Esophagus (tissue), 2 donors: ENCODE measurements at regions not wholly inside any gene's neighbourhood (a gene's known extent, or its start where the extent isn't known, plus 50 kb on each side); places are given as distances from the start of the nearest gene placed in this dataset.
"Not testable (repeated sequence)": the region's sequence is repeated elsewhere in the genome, so short reads cannot be mapped to it uniquely, and the experiment has no call there.

Experiments
- H3K27ac ChIP-seq, 2 donors: one replicate each; pipeline ENCODE4 v1.5.1; 2013; ENCODE audit warnings: low read depth in 2 of 2, mild to moderate bottlenecking in 2 of 2, inconsistent platforms in 1 of 2, low read length in 1 of 2, moderate library complexity in 1 of 2
- H3K27me3 ChIP-seq, 2 donors: one replicate each; pipeline ENCODE4 v1.6.1; 2013; ENCODE audit warnings: low read length in 2 of 2, control low read depth in 1 of 2, mild to moderate bottlenecking in 1 of 2; ENCODE audit not compliant: insufficient read depth in 2 of 2, control insufficient read depth in 1 of 2
- H3K36me3 ChIP-seq, 2 donors: one replicate each; pipeline ENCODE4 v1.6.1; 2013; ENCODE audit warnings: low read length in 1 of 2; ENCODE audit not compliant: control insufficient read depth in 2 of 2, insufficient read depth in 2 of 2
- H3K4me1 ChIP-seq, 2 donors: one replicate each; pipeline ENCODE4 v1.6.1; 2013; ENCODE audit warnings: low read length in 1 of 2; ENCODE audit not compliant: control insufficient read depth in 2 of 2, insufficient read depth in 2 of 2
- H3K4me3 ChIP-seq, 2 donors: one replicate each; pipeline ENCODE4 v1.5.1; 2013; ENCODE audit warnings: low read length in 2 of 2, mild to moderate bottlenecking in 2 of 2, low read depth in 1 of 2, moderate library complexity in 1 of 2
- H3K9me3 ChIP-seq, 2 donors: one replicate each; pipeline ENCODE4 v1.6.1; 2013; ENCODE audit warnings: mild to moderate bottlenecking in 2 of 2, low read depth in 1 of 2, low read length in 1 of 2, moderate library complexity in 1 of 2; ENCODE audit not compliant: control insufficient read depth in 2 of 2, insufficient read depth in 1 of 2
- WGBS, 2 donors: extraction: QIAGEN DNeasy Blood & Tissue Kit; methylation state at CpG; one replicate each; pipeline ENCODE4 v1.1.7; 2013; 5-methylcytosine and 5-hydroxymethylcytosine counted together
- donor health status: healthy with polysubstance abuse.
- donor health status: Bipolar disorder and iron deficiency.

GRCh38 chr5:57658018-57658417 lies 175.4 kb upstream of the ACTBL2 start:
- no peak overlapping the region for H3K4me3 ChIP-seq
- no peak overlapping the region for H3K27ac ChIP-seq
- H3K9me3 ChIP-seq: no peaks in the 10 kb centered on the region
- WGBS, 2 donors: 76 to 78% methylated on average over 1 of the region's 1 CpG
- no peaks in the 10 kb centered on the region for H3K4me1 ChIP-seq
- H3K27me3 ChIP-seq: no peaks in the 10 kb centered on the region
- H3K36me3 ChIP-seq: no peaks in the 10 kb centered on the region

- WGBS, 2 donors: 68 to 95% methylated on average over 4 of the region's 4 CpGs
- Histone ChIP-seq H3K9me3 (no peaks in the 10 kb centered on the region), H3K27ac (no peak overlapping the region), H3K27me3 (no peaks in the 10 kb centered on the region), H3K4me3 (no peak overlapping the region), H3K4me1 (no peaks in the 10 kb centered on the region), H3K36me3 (no peaks in the 10 kb centered on the region)
Measured at GRCh38 chr5:57655228-57655627, 172.6 kb upstream of the ACTBL2 start.

GRCh38 chr5:57653636-57654290 lies 171.2 kb upstream of the ACTBL2 start:
- Histone ChIP-seq H3K27me3 (no peaks in the 10 kb centered on the region), H3K4me1 (no peaks in the 10 kb centered on the region), H3K4me3 (no peak overlapping the region), H3K27ac (no peak overlapping the region), H3K36me3 (no peaks in the 10 kb centered on the region), H3K9me3 (no peaks in the 10 kb centered on the region)
- 45 to 48% methylated on average over 3 of the region's 3 CpGs for WGBS, 2 donors

- no peak overlapping the region for H3K27ac ChIP-seq
- H3K9me3 ChIP-seq: no peaks in the 10 kb centered on the region
- WGBS, 2 donors: 93 to 100% methylated on average over 1 of the region's 1 CpG
- no peaks in the 10 kb centered on the region for H3K36me3 ChIP-seq
- no peak overlapping the region for H3K4me3 ChIP-seq
- H3K27me3 ChIP-seq: no peaks in the 10 kb centered on the region
- H3K4me1 ChIP-seq: no peaks in the 10 kb centered on the region
Measured at GRCh38 chr5:57651127-57651526, 168.5 kb upstream of the ACTBL2 start.

GRCh38 chr5:57650360-57651069 lies 167.9 kb upstream of the ACTBL2 start:
- 64 to 76% methylated on average over 6 of the region's 6 CpGs for WGBS, 2 donors
- Histone ChIP-seq H3K9me3 (no peaks in the 10 kb centered on the region), H3K27me3 (no peaks in the 10 kb centered on the region), H3K4me3 (no peak overlapping the region), H3K36me3 (no peaks in the 10 kb centered on the region), H3K4me1 (no peaks in the 10 kb centered on the region), H3K27ac (no peak overlapping the region)

GRCh38 chr5:57642698-57643097 lies 160.1 kb upstream of the ACTBL2 start:
- Histone ChIP-seq H3K9me3 (no peaks in the 10 kb centered on the region), H3K27me3 (peaks cover 0 to 7% of the 10 kb centered on the region in 2 donors), H3K4me3 (no peak overlapping the region), H3K4me1 (no peaks in the 10 kb centered on the region), H3K27ac (no peak overlapping the region), H3K36me3 (no peaks in the 10 kb centered on the region)
- 92 to 95% methylated on average over 2 of the region's 2 CpGs for WGBS, 2 donors

- H3K9me3 ChIP-seq: no peaks in the 10 kb centered on the region
- H3K36me3 ChIP-seq: no peaks in the 10 kb centered on the region
- no peaks in the 10 kb centered on the region for H3K4me1 ChIP-seq
- H3K27me3 ChIP-seq: peaks cover 0 to 7% of the 10 kb centered on the region in 2 donors
- H3K27ac ChIP-seq: no peak overlapping the region
- H3K4me3 ChIP-seq: no peak overlapping the region
- WGBS, 2 donors: 85 to 88% methylated on average over 4 of the region's 4 CpGs
Measured at GRCh38 chr5:57642066-57642465, 159.5 kb upstream of the ACTBL2 start.

GRCh38 chr5:57635146-57635777 lies 152.7 kb upstream of the ACTBL2 start:
- Histone ChIP-seq H3K27me3 (no peaks in the 10 kb centered on the region), H3K9me3 (no peaks in the 10 kb centered on the region), H3K4me1 (no peaks in the 10 kb centered on the region), H3K36me3 (no peaks in the 10 kb centered on the region), H3K27ac (no peak overlapping the region), H3K4me3 (no peak overlapping the region)
- 89 to 94% methylated on average over 3 of the region's 3 CpGs for WGBS, 2 donors

- H3K4me3 ChIP-seq: no peak overlapping the region
- no peaks in the 10 kb centered on the region for H3K4me1 ChIP-seq
- no peaks in the 10 kb centered on the region for H3K36me3 ChIP-seq
- WGBS, 2 donors: 45 to 69% methylated on average over 1 of the region's 1 CpG
- no peak overlapping the region for H3K27ac ChIP-seq
- H3K27me3 ChIP-seq: no peaks in the 10 kb centered on the region
- H3K9me3 ChIP-seq: no peaks in the 10 kb centered on the region
Measured at GRCh38 chr5:57632937-57633336, 150.3 kb upstream of the ACTBL2 start.

- not testable (repeated sequence) for H3K4me1 ChIP-seq, H3K27ac ChIP-seq, H3K27me3 ChIP-seq, H3K4me3 ChIP-seq, H3K36me3 ChIP-seq, H3K9me3 ChIP-seq
Measured at GRCh38 chr5:57631139-57631538, 148.5 kb upstream of the ACTBL2 start.
